Erythroblast (primary cell): ENCODE measurements at regions not wholly inside any gene's neighbourhood (a gene's known extent, or its start where the extent isn't known, plus 50 kb on each side); places are given as distances from the start of the nearest gene placed in this dataset.

Experiments
- GATA1 ChIP-seq: IDR thresholded peaks from 2 replicates; pipeline ENCODE4 v1.6.1; 2011; ENCODE audit warnings: low read depth, mild to moderate bottlenecking, control low read depth, low read length, moderate library complexity
- POLR2A ChIP-seq: IDR thresholded peaks from 2 replicates; pipeline ENCODE4 v1.6.1; 2011; ENCODE audit warnings: mild to moderate bottlenecking, low read length

DNA sequence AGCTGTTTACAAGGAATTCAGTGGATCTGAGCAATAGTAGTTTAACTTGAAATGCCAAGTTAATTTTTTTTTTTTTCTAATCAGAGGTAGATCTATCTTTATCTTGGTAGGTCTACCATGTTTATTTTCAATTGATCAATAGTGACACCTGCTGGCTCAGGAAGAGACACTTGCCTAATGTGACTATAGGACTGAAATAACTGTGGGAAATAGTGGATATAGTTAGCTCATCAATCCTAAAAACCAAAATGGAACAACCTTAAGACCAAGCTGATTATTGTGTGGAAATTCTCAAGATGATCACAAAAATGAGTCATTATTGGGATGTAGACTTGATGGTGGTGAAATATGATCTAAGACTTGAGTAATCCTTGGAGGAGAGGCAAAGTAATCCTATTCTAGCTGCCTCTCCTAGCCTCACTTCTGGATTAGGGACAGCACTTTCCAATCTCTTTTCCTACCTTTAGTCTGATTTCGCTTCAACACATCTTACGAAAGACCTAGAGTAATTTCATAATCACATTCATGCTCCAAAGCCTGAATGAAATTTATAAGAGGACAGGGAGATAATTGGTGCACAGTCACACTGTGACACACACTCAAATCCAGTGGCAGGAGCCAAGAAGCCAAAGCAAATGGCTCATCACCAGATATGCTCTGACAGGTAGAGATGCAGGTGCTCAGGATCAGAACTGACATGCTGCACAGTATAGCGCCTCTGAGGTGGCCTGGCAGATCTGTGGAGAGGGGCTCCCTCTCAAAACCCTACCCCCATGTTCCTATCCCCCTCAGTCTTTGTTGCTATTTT, 156.3 kb downstream of the HMHB1 start:
- TF ChIP-seq POLR2A (no peak), GATA1 (no peak)
